ENCODE measurements at regions not wholly inside any gene's neighbourhood (a gene's known extent, or its start where the extent isn't known, plus 50 kb on each side); places are given as distances from the start of the nearest gene placed in this dataset.

DNA sequence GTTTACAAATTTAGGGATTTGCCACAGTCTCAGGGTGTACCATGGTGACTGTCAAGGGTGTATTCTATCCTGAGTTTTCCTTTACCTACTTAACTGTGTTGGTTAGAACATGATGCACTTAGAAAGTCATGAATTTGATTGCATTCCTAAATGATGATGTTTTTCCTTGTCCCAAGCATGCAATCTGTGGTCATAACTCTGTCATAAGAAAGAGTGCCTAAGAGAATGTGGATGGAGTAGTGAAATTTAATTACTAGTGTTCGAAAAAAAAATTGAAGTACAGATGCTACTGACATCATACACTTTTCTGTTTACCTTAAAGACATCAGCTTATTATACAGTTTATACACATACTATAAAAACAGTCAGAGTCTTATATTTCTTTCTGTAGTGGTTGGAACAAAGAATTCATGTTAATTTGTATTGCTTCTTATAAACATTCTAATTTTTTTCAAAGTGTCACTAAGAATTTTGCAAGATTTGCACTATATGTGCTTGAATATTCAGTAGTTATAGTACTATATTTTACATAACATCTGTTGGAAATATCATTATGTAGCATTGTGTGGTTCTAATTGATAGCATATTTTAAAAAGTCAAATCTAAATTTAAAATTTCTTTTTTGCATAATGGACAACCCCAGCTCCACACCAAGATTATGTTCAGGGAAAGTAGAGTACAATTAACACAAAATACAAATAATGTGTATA lies 231.3 kb upstream of the KCNMB2 start:
- H3K4me2 ChIP-seq (ENCODE audit: low read length): no peak overlapping the region
- H2AFZ ChIP-seq (ENCODE audit: low read depth, low read length): no peak overlapping the region
- no peaks in the 10 kb centered on the region for H3K79me2 ChIP-seq (replicated peaks; ENCODE audit: insufficient read depth, low read length)
- no peak for TF ChIP-seq TAF1 (IDR thresholded peaks at IDR 0.05; ENCODE audit: low read depth)
- TF ChIP-seq, protein P1, sequence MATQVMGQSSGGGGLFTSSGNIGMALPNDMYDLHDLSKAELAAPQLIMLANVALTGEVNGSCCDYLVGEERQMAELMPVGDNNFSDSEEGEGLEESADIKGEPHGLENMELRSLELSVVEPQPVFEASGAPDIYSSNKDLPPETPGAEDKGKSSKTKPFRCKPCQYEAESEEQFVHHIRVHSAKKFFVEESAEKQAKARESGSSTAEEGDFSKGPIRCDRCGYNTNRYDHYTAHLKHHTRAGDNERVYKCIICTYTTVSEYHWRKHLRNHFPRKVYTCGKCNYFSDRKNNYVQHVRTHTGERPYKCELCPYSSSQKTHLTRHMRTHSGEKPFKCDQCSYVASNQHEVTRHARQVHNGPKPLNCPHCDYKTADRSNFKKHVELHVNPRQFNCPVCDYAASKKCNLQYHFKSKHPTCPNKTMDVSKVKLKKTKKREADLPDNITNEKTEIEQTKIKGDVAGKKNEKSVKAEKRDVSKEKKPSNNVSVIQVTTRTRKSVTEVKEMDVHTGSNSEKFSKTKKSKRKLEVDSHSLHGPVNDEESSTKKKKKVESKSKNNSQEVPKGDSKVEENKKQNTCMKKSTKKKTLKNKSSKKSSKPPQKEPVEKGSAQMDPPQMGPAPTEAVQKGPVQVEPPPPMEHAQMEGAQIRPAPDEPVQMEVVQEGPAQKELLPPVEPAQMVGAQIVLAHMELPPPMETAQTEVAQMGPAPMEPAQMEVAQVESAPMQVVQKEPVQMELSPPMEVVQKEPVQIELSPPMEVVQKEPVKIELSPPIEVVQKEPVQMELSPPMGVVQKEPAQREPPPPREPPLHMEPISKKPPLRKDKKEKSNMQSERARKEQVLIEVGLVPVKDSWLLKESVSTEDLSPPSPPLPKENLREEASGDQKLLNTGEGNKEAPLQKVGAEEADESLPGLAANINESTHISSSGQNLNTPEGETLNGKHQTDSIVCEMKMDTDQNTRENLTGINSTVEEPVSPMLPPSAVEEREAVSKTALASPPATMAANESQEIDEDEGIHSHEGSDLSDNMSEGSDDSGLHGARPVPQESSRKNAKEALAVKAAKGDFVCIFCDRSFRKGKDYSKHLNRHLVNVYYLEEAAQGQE (IDR thresholded peaks at IDR 0.05; ENCODE audit: borderline replicate concordance): no peak
- TF ChIP-seq EP300 (conservative IDR thresholded peaks at IDR 0.05; ENCODE audit: poor library complexity, severe bottlenecking): no peak
- no peak for TF ChIP-seq EZH2 (IDR thresholded peaks at IDR 0.05; ENCODE audit: borderline replicate concordance, insufficient read depth, low read length, poor library complexity, severe bottlenecking)
- TF ChIP-seq SMC3 (conservative IDR thresholded peaks at IDR 0.05; ENCODE audit: poor library complexity): no peak
- no peak for TF ChIP-seq POLR2AphosphoS5 (IDR thresholded peaks at IDR 0.05)
- no peak for TF ChIP-seq RAD21 (conservative IDR thresholded peaks at IDR 0.05)
- TF ChIP-seq, protein P2, sequence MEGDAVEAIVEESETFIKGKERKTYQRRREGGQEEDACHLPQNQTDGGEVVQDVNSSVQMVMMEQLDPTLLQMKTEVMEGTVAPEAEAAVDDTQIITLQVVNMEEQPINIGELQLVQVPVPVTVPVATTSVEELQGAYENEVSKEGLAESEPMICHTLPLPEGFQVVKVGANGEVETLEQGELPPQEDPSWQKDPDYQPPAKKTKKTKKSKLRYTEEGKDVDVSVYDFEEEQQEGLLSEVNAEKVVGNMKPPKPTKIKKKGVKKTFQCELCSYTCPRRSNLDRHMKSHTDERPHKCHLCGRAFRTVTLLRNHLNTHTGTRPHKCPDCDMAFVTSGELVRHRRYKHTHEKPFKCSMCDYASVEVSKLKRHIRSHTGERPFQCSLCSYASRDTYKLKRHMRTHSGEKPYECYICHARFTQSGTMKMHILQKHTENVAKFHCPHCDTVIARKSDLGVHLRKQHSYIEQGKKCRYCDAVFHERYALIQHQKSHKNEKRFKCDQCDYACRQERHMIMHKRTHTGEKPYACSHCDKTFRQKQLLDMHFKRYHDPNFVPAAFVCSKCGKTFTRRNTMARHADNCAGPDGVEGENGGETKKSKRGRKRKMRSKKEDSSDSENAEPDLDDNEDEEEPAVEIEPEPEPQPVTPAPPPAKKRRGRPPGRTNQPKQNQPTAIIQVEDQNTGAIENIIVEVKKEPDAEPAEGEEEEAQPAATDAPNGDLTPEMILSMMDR (IDR thresholded peaks at IDR 0.05; ENCODE audit: poor library complexity, severe bottlenecking): no peak
- no peak for TF ChIP-seq MXI1 (conservative IDR thresholded peaks at IDR 0.05; ENCODE audit: poor library complexity, severe bottlenecking)
- H3K27ac ChIP-seq (ENCODE audit: low read length): no peak overlapping the region
- no peaks in the 10 kb centered on the region for H3K27me3 ChIP-seq (ENCODE audit: insufficient read depth, low read depth, low read length)
- no peak overlapping the region for H3K4me3 ChIP-seq (ENCODE audit: low read length)
- H4K20me1 ChIP-seq (ENCODE audit: insufficient read depth): no peaks in the 10 kb centered on the region
- no peaks in the 10 kb centered on the region for H3K9me3 ChIP-seq (ENCODE audit: low read length)
- no peak overlapping the region for H3K9ac ChIP-seq (ENCODE audit: low read length)
- no peaks in the 10 kb centered on the region for H3F3A ChIP-seq (ENCODE audit: insufficient read depth, low read length, poor library complexity, severe bottlenecking)
- H3K9me2 ChIP-seq (ENCODE audit: insufficient read depth, low read length): no peaks in the 10 kb centered on the region
- no peaks in the 10 kb centered on the region for H3K36me3 ChIP-seq (ENCODE audit: insufficient read depth, low read length)

DNA sequence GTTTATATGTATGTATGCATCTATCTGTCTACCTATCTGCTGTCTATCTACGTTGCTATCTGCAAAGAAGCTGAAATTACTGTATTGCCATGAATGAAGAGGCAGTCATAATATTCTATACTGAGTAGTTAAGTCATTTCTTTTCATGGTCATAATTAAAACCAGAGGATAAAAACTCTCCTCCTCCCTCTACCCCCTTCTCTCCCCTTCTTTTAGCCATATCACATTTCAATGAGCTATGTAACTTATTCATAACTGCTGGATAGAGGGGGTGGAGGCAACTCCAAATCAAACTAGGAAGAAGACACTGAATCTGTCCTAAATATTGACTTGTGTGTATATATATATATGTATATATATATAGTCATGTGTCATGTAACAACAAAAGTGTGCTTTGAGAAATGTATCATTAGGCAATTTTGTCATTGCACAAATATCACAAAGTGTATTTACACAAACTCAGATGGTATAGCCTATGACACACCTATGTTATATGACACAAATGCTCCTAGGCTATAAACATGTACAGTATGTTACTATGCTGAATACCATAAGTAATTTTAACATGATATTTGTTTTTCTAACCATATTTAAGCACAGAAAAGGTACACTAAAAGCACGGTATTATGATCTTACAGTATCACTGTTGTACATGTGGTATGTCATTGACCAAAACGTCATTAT lies 229.7 kb upstream of the KCNMB2 start:
- no peak overlapping the region for H3K4me3 ChIP-seq (ENCODE audit: low read length)
- H3F3A ChIP-seq (ENCODE audit: insufficient read depth, low read length, poor library complexity, severe bottlenecking): no peaks in the 10 kb centered on the region
- no peaks in the 10 kb centered on the region for H3K79me2 ChIP-seq (replicated peaks; ENCODE audit: insufficient read depth, low read length)
- H2AFZ ChIP-seq (ENCODE audit: low read depth, low read length): no peak overlapping the region
- H3K27ac ChIP-seq (ENCODE audit: low read length): no peak overlapping the region
- no peaks in the 10 kb centered on the region for H3K27me3 ChIP-seq (ENCODE audit: insufficient read depth, low read depth, low read length)
- H3K36me3 ChIP-seq (ENCODE audit: insufficient read depth, low read length): no peaks in the 10 kb centered on the region
- H3K9me2 ChIP-seq (ENCODE audit: insufficient read depth, low read length): no peaks in the 10 kb centered on the region
- no peak overlapping the region for H3K4me2 ChIP-seq (ENCODE audit: low read length)
- H4K20me1 ChIP-seq (ENCODE audit: insufficient read depth): no peaks in the 10 kb centered on the region
- H3K9me3 ChIP-seq (ENCODE audit: low read length): no peaks in the 10 kb centered on the region
- no peak overlapping the region for H3K9ac ChIP-seq (ENCODE audit: low read length)
- no peak for TF ChIP-seq EZH2 (IDR thresholded peaks at IDR 0.05; ENCODE audit: borderline replicate concordance, insufficient read depth, low read length, poor library complexity, severe bottlenecking)
- no peak for TF ChIP-seq POLR2AphosphoS5 (IDR thresholded peaks at IDR 0.05)
- no peak for TF ChIP-seq SMC3 (conservative IDR thresholded peaks at IDR 0.05; ENCODE audit: poor library complexity)
- TF ChIP-seq TAF1 (IDR thresholded peaks at IDR 0.05; ENCODE audit: low read depth): no peak
- TF ChIP-seq, protein P1 (IDR thresholded peaks at IDR 0.05; ENCODE audit: borderline replicate concordance): no peak
- no peak for TF ChIP-seq RAD21 (conservative IDR thresholded peaks at IDR 0.05)
- TF ChIP-seq EP300 (conservative IDR thresholded peaks at IDR 0.05; ENCODE audit: poor library complexity, severe bottlenecking): no peak
- TF ChIP-seq, protein P2 (IDR thresholded peaks at IDR 0.05; ENCODE audit: poor library complexity, severe bottlenecking): no peak
- no peak for TF ChIP-seq MXI1 (conservative IDR thresholded peaks at IDR 0.05; ENCODE audit: poor library complexity, severe bottlenecking)

Data from neural cell (in vitro differentiated cells).